ENCODE measurements at regions not wholly inside any gene's neighbourhood (a gene's known extent, or its start where the extent isn't known, plus 50 kb on each side); places are given as distances from the start of the nearest gene placed in this dataset.

- H3K27me3 ChIP-seq: no peaks in the 10 kb centered on the region
- intact Hi-C loops (cut with DNase I): no loop called here
- DNase-seq (ENCODE audit: extremely low spot score in 2 of 2): no peak
- H3K9me3 ChIP-seq: no peaks in the 10 kb centered on the region
- H3K4me3 ChIP-seq: no peak overlapping the region
- H3K4me1 ChIP-seq: no peaks in the 10 kb centered on the region
- H3K27ac ChIP-seq: no peak overlapping the region
- TF ChIP-seq CTCF (IDR thresholded peaks at IDR 0.05): no peak
- TF ChIP-seq POLR2AphosphoS5 (IDR thresholded peaks at IDR 0.05; ENCODE audit: insufficient read depth in 1 of 2, low read depth in 1 of 2): no peak
- TF ChIP-seq POLR2A (IDR thresholded peaks at IDR 0.05): no peak
- no peaks in the 10 kb centered on the region for H3K36me3 ChIP-seq
Observed at GRCh38 chr1:213492161-213493041, 441.4 kb downstream of the RPS6KC1 start.

- no peak overlapping the region for H3K27ac ChIP-seq
- no peak overlapping the region for H3K4me3 ChIP-seq
- H3K9me3 ChIP-seq: no peaks in the 10 kb centered on the region
- no peaks in the 10 kb centered on the region for H3K36me3 ChIP-seq
- TF ChIP-seq POLR2AphosphoS5 (IDR thresholded peaks at IDR 0.05; ENCODE audit: insufficient read depth in 1 of 2, low read depth in 1 of 2): no peak
- no peak for TF ChIP-seq POLR2A (IDR thresholded peaks at IDR 0.05)
- no peak for TF ChIP-seq CTCF (IDR thresholded peaks at IDR 0.05)
- no peak for DNase-seq (ENCODE audit: extremely low spot score in 2 of 2)
- no peaks in the 10 kb centered on the region for H3K4me1 ChIP-seq
- intact Hi-C loops (cut with DNase I): no loop called here
- no peaks in the 10 kb centered on the region for H3K27me3 ChIP-seq
Observed at GRCh38 chr1:213499444-213499843, 448.4 kb downstream of the RPS6KC1 start.

- intact Hi-C loops (cut with DNase I): no loop called here
- H3K4me1 ChIP-seq: no peaks in the 10 kb centered on the region
Observed at GRCh38 chr1:213507472-213508223, 456.6 kb downstream of the RPS6KC1 start.

GRCh38 chr1:213511173-213511572 is 460.1 kb downstream of the RPS6KC1 start:
- H3K4me3 ChIP-seq: no peak overlapping the region
- H3K9me3 ChIP-seq: no peaks in the 10 kb centered on the region
- H3K27ac ChIP-seq: no peak overlapping the region
- TF ChIP-seq POLR2AphosphoS5 (IDR thresholded peaks at IDR 0.05; ENCODE audit: insufficient read depth in 1 of 2, low read depth in 1 of 2) (no peak), CTCF (IDR thresholded peaks at IDR 0.05) (no peak), POLR2A (IDR thresholded peaks at IDR 0.05) (no peak)
- DNase-seq (ENCODE audit: extremely low spot score in 2 of 2): no peak
- no peaks in the 10 kb centered on the region for H3K27me3 ChIP-seq
- intact Hi-C loops (cut with DNase I): no loop called here
- H3K36me3 ChIP-seq: no peaks in the 10 kb centered on the region
- H3K4me1 ChIP-seq: no peaks in the 10 kb centered on the region

More at GRCh38 chr1:213507472-213508223, 456.6 kb downstream of the RPS6KC1 start:
- Histone ChIP-seq H3K36me3 (no peaks in the 10 kb centered on the region), H3K4me3 (no peak overlapping the region), H3K27ac (no peak overlapping the region), H3K9me3 (no peaks in the 10 kb centered on the region), H3K27me3 (no peaks in the 10 kb centered on the region)
- DNase-seq (ENCODE audit: extremely low spot score in 2 of 2): no peak
- TF ChIP-seq CTCF (IDR thresholded peaks at IDR 0.05): no peak
- no peak for TF ChIP-seq POLR2AphosphoS5 (IDR thresholded peaks at IDR 0.05; ENCODE audit: insufficient read depth in 1 of 2, low read depth in 1 of 2)
- TF ChIP-seq POLR2A (IDR thresholded peaks at IDR 0.05): no peak
